ENCODE measurements at regions not wholly inside any gene's neighbourhood (a gene's known extent, or its start where the extent isn't known, plus 50 kb on each side); places are given as distances from the start of the nearest gene placed in this dataset.
"Not testable (repeated sequence)": the region's sequence is repeated elsewhere in the genome, so short reads cannot be mapped to it uniquely, and the experiment has no call there.

DNA sequence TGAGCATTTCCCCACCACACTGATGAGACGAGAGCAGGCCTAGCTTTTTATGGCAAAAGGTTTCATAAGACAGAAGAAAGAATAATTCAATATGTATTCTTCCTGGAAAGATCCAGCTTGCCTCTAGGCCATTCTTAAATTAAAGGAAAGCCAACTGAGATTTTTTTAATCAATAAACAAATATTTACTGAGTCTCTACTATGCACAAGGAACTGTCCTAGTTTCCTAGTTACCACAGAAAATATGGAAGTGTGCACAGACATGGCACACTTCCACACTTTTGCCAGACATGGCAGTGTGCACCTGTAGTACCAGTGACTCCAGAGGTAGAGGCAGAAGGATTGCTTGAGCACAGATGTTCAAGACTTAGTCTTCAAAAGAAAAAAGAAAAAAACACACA, 281.0 kb downstream of the CETN3 start:
- no peak for DNase-seq

DNA sequence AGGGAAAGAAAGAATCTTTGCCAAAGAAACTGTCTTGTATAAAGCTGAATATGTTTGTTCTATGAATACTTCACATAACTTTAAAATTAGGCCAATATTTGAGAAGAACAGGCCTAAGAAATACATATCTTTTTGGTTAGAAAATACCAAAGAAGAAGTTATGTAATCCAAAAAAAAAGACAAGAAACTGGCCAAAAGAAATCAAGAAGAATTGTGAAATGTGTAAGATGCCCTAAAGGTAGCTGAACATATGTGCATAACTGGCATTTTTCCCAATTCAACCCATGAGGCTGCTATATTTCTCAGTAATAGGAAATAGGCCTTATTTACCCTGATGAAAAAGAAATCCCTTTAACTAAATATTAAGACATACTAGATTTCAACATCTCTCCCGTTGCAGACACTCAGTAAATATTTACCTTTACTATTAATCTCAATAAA, 290.0 kb downstream of the CETN3 start:
- DNase-seq, result peak; percentile 50

DNA sequence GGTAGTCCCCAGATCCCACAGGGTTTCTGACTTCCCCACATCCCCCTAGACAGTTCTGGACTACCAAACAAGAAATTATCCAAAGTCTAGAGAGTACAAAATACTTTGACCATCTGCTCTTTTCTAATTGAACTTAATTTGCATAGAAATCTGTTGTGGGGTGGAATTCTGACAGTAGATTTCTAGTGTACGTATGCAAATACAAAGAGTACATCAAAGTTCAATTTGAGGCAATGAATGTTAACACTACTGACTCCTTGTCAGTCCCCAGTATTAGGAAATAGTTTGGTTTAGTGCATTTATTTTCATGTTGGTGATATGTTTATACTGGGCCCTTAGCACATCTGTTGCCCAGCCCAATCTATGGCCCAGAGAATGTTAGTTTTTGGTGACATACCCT, 292.6 kb downstream of the CETN3 start:
- DNase-seq, result no peak

DNA sequence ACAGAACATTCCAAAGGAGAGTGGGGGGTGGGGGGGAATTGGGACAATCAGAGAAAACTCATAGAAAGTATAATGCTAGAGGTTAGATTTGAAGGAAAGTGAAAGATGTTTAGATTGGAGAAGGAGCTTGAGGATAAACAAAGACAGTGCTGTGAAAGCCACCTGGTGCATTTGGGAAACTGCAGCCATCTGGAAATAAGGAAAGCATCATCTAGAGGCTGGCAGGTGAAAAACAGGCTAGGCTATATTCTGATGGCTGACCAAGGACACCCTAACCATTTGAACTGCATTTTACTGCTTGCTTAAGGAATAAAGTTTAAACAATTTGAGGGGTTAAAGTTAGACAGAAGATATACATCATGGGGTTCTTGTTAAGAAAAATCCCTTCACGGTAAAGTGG, 296.4 kb downstream of the CETN3 start:
- no peak for DNase-seq

DNA sequence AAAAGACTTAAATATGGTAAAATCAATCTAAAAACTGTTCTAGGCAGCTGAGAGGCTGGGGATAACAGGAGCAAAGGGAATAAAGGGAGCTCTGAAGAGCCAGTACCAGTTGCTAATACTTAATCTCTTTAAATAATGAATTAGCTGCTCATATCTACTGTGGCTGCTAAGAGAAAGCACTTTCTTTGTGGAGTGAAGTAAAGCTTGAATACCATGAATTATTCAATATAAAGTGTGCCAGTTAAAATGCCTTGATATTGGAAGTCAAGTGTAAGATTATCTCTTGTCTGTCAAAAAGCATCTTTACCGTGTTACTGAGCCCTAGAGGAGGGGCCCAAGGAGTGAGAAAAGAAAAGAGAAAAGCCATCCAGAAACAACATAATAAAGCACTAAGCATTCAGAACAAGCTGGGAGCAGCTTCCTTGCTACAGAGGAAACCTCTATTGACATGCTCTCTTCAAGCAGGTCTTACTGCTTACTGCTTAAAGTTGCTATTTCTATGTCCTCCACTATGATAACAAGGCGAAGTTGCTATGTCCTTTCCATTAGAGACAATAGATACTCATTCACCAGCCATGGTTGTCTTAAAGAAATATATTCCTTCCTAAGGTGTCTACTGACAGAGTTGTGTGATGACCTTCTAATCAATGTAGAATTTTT, 297.4 kb downstream of the CETN3 start:
- no peak for DNase-seq

DNA sequence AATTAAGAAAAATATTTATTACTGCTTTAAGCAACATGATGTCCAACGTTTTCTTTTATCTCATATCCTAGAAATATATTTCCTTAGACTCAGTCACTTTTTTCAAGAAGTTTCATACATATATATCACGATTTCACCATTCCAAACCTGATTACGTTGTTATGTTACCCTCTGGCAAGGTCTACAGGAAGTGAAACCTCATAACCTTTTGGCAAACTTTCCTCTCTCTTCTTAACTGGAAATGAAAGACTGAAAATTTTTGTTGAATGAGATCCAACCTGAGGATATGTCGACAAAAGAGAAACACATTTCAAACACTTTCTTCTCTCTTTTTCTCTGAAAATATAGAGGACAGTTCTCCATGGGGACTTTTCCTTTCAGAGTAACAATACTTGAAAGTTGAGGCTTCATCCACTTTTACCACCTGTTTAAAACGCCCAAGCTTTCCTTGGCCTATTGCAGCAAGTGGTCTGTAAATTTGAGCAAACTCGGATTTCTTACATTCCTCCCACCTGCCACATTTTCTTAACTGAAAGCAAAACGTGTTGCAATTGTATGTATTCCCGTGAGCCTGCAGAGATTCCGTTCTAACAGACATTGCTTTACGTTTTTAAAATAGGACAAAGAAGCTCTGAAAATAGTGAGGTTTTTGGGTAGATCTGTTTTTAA, 298.1 kb downstream of the CETN3 start:
- DNase-seq, result peak; percentile 46

DNA sequence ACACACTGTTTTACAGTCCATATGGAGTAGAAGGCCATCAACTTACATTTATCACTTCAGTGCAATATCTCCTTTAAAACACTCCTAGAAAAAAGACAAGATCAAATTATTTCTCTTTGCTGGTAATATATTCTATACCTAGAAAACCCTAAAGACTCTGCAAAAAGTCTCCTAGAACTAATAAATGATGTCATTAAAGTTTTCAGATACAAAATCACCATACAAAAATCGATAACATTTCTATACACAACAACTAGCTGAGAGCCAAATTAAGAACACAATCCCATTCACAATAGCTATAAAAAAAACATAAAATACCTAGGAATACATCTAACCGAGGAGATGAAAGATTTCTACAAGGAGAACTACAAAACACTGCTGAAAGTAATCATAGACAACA, 300.3 kb downstream of the CETN3 start:
- no peak for DNase-seq

DNA sequence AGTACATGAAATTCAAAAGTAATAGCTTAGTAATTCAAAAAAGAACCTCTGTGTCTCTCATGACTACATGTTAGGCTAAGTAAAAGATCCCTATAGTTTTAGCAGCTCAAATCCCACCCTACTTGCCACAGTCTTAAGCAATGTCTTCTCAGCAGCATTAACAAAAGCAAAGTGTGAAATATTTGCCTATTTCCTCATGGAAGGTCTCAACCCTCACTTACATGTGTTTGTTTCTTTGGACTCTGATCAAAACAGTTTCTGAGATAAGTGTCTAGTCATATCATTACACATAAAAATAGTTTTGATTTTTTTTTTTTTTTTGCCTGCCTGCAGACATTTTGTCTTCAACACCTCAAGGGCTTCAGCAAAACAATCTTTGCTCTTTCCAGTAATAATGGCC, 310.5 kb downstream of the CETN3 start:
- DNase-seq, result peak; percentile 30

DNA sequence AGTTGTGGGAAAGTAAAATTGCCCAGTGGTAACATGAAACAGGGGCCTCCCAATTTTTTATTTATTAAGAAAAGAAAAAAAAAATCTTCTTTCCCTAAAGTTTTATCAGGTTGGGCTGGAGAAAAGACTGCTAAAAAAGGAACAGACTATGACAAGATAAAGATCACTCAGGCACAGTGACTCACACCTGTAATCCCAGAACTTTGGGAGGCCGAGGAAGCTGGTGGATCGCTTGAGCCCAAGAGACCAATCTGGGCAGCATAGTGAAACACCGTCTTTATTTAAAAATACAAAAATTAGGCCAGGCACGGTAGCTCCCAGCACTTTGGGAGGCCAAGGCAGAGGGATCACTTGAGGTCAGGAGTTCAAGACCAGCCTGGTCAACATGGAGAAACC, 312.5 kb downstream of the CETN3 start:
- no peak for DNase-seq

DNA sequence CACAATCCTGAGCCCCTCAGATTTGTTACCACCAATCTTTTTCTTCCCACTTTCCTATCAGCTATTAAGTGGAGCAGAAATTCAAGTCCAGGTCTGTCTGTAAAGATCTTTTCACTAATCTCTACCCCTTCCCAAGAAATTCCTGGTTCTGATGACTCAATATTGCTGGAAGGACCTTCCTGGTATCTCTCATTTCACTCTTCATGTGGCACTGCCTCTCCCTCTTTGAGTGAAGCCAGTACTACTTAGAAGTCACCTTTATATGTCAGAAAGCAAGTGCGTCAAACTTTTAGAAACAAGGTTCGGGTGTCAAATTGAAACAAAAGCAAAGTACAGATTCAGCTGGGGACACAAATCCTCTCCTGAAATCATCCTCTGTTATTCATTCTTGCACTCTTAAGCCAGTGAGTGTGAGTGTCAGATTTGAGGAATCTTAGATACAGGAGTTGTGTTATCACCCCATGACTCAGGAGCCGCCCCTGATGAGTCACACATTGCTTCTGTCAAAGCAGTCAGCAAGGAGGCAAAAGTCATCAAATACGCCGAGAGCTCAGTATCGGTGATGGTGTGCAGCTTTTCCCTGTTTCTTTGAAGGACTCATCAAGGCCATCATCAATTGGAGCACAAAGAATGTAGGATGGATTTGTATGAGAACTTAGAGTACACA, 313.0 kb downstream of the CETN3 start:
- DNase-seq, result peak; percentile 88

DNA sequence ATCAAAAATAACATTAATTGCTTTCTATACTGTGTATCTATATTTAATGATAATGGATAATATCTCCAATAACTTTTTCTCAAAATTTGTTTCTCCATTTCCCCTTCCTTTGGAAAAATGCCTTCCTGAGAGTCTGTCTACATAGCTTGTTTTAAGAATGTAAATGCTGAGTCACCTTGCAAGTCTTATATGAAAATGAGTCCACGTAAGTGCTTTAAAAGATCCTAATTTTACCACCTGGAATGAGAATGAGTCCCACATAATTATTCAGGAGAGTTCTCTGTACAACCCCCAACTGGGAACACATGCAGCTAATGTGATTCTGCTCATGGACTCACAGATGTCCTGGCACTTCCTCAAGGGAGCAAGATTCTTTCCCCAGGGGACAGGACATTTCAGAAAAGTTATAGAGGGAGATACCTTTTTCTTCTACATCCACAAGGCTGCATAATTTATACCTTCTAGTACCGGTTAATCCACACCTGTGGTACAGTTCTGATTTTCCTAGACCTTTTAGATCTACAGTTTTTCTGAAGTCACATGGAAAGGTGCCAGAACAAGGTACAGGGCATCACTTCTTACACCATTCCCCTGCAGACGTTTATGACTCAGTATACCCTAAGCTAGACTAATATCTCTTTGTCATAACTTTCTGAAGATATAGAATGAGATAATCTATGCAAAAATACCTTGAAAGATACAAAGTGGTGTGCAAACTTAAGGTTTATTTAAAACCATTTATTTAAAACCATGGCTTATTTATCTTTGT, 314.1 kb downstream of the CETN3 start:
- no peak for DNase-seq

DNA sequence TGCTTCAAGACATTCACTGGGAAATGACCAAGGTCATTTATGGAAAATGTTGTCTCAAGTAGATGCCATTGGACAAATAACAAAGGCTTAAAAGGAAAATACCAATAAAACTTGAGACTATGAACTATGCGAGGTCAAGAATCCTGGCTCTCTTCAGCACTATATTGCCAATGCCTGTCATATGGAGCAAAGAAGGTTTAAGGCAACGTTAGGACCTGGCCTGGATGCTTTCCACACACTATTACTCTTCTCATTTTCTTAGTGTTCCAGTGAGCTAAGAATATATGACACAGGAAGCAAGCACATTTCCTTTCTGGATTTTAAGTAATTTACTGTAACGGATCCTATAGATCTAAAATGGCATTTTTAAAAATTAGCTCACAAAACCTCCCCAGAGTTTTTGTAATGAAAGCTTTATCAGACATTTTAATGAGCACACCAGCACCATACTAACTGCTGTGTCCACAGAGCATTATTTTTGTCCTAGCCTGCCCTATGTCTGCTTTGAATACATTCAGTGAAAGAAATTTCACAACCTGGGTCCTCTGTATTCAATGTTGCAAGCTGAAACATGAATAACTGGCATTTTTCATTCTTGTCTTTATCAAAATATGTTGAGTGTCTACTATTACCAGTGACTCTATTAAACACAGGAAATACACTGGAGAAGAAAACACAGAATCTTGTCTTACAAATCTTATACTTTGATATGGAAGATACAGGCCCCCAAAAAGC, 315.6 kb downstream of the CETN3 start:
- peak; percentile 17 for DNase-seq

DNA sequence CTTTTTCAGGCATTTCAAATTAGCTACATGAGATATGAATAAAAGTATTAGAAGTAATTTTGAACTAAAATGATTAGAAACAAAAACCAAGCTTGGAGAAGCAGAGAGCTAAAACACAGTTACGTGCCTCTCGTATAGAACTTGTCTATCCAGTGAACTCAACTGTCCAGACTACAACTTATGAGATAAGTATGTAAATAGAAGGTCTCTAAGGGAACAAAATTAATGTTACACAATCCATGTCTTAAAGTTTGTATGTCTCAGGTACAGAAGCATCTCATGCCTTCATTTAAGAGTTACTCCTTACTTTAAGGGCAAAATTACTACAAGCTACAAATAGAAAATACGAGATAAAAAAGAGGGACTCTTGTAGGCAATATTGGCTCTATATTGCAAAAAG, 316.8 kb downstream of the CETN3 start:
- no peak for DNase-seq

DNA sequence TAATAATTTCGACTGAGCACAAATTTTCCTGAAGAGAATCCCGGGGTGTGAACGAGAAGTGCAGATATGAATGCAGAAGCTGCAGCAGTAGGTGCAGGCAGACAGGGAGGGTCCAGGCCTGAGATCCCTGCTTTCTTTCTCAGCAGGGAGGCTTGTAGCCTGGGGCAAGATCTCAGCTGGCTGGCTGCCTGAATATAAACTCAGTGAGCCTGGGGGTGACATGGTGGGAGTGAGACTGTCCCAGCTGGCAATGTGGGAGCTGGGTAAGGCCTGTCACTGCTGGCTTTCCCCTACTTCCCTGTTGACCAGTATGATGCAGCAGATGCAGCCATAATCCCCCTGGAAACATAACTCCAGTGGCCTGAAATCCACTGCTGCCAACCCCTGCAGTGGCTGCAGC, 325.2 kb downstream of the CETN3 start:
- DNase-seq, result no peak

DNA sequence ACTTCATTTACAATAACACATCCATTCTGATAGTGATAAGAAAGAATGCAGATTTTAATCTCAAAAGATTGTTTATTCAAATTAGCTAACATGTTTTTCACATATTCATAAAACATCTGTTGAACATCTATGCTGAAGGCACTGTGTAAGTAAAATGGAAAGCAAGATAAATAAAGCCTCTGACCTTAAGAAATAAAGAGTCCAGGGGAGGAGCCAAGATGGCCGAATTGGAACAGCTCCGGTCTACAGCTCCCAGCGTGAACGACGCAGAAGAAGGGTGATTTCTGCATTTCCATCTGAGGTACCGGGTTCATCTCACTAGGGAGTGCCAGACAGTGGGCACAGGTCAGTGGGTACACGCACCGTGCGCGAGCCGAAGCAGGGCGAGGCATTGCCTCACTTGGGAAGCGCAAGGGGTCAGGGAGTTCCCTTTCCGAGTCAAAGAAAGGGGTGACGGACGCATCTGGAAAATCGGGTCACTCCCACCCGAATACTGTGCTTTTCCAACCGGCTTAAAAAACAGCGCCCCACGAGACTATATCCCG, 336.5 kb downstream of the CETN3 start:
- not testable (repeated sequence) for DNase-seq

DNA sequence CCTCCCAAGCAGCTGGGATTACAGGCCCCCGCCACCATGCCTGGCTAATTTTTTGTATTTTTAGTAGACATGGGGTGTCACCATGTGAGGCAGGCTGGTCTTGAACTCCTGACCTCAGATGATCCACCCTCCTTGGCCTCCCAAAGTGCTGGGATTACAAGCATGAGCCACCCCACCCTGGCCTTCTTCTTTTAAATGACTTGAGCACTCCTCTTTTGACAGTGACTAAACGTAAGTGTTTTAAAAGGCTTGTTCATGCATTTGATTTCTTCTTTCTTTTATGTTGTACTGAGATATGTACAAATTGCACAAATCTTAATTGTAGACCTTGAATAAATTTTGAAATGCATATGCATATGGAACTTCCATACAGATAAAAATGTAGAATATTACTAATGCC, 337.9 kb downstream of the CETN3 start:
- DNase-seq, result no peak

DNA sequence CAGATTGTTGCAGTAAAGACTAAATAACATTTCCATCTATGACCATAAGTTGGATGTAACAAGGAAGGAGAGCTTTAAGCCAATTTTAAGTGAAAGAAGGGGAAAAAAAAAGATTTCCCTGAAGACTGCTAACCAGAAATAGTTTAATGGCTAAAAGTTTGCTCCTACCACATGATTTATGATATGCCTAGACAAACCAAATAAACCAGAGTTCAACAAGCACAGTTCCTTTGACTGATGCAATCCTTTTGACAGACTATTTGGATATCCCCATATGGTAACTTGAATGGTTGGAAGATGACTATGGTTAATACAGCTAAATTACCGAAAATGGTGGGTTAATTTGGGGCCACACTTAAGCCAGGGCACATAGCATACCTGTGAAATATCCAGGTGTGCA, 338.5 kb downstream of the CETN3 start:
- peak; percentile 55 for DNase-seq

DNA sequence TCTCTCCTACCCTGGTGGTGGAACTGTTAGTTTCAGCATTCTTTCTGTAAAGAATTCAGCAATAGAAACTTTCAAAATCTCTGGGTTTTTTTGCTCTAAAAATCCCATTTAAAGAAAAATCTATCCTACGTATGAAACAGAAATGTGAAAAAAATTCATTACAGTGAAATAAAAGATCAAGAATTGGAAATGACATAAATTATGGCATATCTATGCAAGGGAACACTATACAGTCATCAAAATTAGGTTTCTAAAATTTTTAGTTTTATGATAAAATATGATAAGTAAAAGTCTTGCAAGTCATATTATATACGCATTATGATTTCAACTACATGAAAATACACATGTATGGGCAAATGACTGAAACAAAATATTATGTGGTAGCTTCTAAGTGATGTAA, 342.6 kb downstream of the CETN3 start:
- DNase-seq, result no peak

DNA sequence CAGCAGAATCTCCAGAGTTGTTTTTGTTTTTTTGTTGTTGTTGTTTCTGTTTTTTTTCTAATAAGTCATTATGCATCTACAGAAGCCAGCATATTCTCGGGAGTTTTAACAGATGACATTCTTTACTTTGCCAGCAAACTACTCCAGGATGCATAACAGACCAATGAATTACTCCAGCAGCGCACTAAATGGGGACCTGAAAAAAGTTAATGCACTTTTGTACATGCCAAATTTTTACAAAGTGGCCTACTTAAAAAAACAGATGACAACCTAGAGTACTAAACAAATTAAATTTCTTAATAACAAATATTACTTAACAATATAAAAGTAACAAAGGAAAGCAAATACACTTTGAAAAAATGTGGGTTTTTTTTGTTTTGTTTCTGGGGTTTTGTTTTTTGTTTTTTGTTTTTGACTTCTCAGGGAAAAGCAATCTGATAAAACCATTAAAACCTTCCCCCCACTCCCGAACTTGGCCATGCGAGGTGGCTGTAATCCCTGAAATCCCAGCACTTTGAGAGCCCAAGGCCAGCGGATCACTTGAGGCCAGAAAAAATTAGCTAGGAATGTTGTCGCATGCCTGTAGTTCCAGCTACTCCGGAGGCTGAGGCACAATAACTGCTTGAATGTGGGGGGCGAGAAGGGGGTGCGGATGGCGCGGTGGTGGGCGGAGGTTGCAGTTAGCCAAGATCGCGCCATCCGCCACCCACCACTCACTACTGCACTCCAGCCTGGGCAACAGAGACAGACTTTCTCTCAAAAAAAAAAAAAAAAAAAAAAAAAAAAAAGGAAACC, 352.4 kb downstream of the CETN3 start:
- peak; percentile 51 for DNase-seq

DNA sequence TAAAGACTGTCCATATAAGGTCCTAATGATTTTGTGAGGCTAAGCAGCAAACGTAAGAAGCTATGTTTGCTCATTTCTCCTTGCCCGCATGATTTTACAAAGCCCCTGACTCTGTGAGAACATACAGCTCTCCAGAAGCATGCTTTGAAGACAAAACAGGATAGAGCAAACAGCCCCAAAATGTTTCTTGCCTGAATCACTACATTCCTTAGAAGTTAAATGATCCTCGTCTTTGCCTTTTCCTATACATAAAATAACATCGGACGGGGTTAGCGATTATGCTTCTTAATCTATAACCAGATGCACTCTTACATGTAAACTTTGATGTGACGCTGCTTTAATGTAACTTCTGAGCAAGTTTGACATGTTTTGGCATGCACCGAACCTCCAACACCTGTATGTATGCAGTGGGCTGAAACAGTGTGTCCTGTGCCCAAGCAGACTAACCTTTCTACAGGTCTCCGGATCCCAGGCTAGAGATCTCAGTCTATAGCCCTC, 353.7 kb downstream of the CETN3 start:
- peak; percentile 90 for DNase-seq

DNA sequence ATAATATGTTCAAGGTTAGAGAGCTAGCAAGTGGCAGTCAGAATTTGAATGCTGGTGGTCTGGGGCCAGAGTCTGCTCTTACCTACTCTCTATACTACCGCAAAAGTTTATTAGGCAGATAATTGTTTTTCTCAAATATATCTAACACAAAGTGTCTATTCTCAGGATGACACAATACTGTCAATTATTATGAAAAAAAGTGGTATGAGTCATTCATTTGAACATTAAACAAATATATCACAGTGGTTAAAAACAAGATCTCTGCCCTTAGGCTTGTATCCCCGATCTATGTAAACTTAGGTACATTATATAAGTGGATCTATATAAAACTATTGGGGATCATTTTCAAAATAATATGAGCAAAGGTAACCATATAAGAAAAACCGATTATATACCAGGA, 354.9 kb downstream of the CETN3 start:
- no peak for DNase-seq

DNA sequence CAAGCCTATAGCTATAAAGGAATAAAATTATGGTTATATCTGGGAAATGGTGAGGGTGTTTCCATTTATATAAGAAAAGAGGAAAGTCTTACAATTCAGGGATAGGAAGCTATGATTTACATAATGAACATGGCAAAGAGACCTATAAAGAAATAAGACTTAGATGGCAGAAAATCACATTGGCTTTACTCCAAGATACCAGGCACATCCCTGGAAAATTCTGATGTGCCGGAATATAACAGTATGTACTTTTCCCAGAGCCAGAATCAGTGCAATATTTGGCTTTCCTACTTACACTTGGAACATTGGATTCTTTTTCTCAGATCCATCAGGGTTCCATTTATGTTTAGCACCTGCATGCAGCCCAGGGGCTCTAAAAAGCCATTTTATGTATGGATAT, 357.8 kb downstream of the CETN3 start:
- no peak for DNase-seq
